NT2/D1 (cell line): ENCODE measurements at regions not wholly inside any gene's neighbourhood (a gene's known extent, or its start where the extent isn't known, plus 50 kb on each side); places are given as distances from the start of the nearest gene placed in this dataset.
"Not testable (repeated sequence)": the region's sequence is repeated elsewhere in the genome, so short reads cannot be mapped to it uniquely, and the experiment has no call there.

Experiments used
- SUZ12 ChIP-seq: IDR thresholded peaks from 2 replicates; pipeline ENCODE4 v1.6.1; 2011; ENCODE audit not compliant: insufficient read length, insufficient read depth; ENCODE audit errors: extremely low read depth
- YY1 ChIP-seq: IDR thresholded peaks from 2 replicates; pipeline ENCODE4 v1.6.1; 2011; ENCODE audit not compliant: insufficient read length, insufficient read depth
- ZNF274 ChIP-seq: IDR thresholded peaks from 2 replicates; pipeline ENCODE4 v1.6.1; 2011; ENCODE audit warnings: mild to moderate bottlenecking, low read depth, low read length

DNA sequence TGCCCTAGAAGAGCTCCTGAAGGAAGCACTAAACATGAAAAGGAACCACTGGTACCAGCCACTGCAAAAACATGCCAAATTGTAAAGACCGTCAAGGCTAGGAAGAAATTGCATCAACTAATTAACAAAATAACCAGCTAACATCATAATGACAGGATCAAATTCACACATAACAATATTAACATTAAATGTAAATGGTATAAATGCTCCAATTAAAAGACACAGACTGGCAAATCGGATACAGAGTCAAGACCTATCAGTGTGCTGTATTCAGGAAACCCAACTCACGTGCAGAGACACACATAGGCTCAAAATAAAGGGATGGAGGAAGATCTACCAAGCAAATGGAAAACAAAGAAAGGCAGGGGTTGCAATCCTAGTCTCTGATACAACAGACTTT, 137.0 kb upstream of the BCL9 start:
- not testable (repeated sequence) for TF ChIP-seq YY1, ZNF274, SUZ12
